Mucosa of rectum (tissue), 2 donors: ENCODE measurements at regions not wholly inside any gene's neighbourhood (a gene's known extent, or its start where the extent isn't known, plus 50 kb on each side); places are given as distances from the start of the nearest gene placed in this dataset.

Source experiments
- H3K27ac ChIP-seq, 2 donors: one replicate each; pipeline ENCODE4 v1.7.0; 2013; ENCODE audit warnings: inconsistent platforms in 2 of 2, low read depth in 2 of 2, low read length in 2 of 2
- H3K27me3 ChIP-seq, 2 donors: one replicate each; pipeline ENCODE4 v1.7.0; 2013; ENCODE audit warnings: low read length in 2 of 2; ENCODE audit not compliant: control insufficient read depth in 2 of 2, insufficient read depth in 2 of 2
- H3K36me3 ChIP-seq, 2 donors: one replicate each; pipeline ENCODE4 v1.7.0; 2013; ENCODE audit warnings: low read length in 2 of 2; ENCODE audit not compliant: control insufficient read depth in 2 of 2, insufficient read depth in 2 of 2
- H3K4me1 ChIP-seq, 2 donors: one replicate each; pipeline ENCODE4 v1.7.0; 2013; ENCODE audit warnings: low read length in 2 of 2, mild to moderate bottlenecking in 1 of 2; ENCODE audit not compliant: control insufficient read depth in 2 of 2, insufficient read depth in 2 of 2
- H3K4me3 ChIP-seq, 2 donors: one replicate each; pipeline ENCODE4 v1.7.0; 2013; ENCODE audit warnings: low read length in 2 of 2
- H3K9ac ChIP-seq, 2 donors: one replicate each; pipeline ENCODE4 v1.7.0; 2013; ENCODE audit warnings: low read length in 2 of 2, low read depth in 1 of 2, mild to moderate bottlenecking in 1 of 2
- H3K9me3 ChIP-seq, 2 donors: one replicate each; pipeline ENCODE4 v1.7.0; 2013; ENCODE audit warnings: low read length in 2 of 2; ENCODE audit not compliant: control insufficient read depth in 2 of 2
- donor health status: healthy.
- donor health status: Normal muscosa, but diverticular disease.

GRCh38 chr16:63066552-63066951 is 1030.3 kb upstream of the CDH8 start:
- no peaks in the 10 kb centered on the region for H3K27me3 ChIP-seq
- H3K4me1 ChIP-seq = no peaks in the 10 kb centered on the region
- H3K9ac ChIP-seq = no peak overlapping the region
- H3K9me3 ChIP-seq = peaks cover 0 to 3% of the 10 kb centered on the region in 2 donors
- no peaks in the 10 kb centered on the region for H3K36me3 ChIP-seq
- H3K4me3 ChIP-seq = no peak overlapping the region
- H3K27ac ChIP-seq = no peak overlapping the region

GRCh38 chr16:63061319-63061718 is 1025.1 kb upstream of the CDH8 start:
- Histone ChIP-seq H3K9me3 (peaks cover 0 to 3% of the 10 kb centered on the region in 2 donors), H3K36me3 (no peaks in the 10 kb centered on the region), H3K9ac (no peak overlapping the region), H3K27me3 (no peaks in the 10 kb centered on the region), H3K27ac (no peak overlapping the region), H3K4me1 (no peaks in the 10 kb centered on the region), H3K4me3 (no peak overlapping the region)

GRCh38 chr16:63059676-63060075 is 1023.4 kb upstream of the CDH8 start:
- H3K27me3 ChIP-seq = no peaks in the 10 kb centered on the region
- no peak overlapping the region for H3K27ac ChIP-seq
- no peak overlapping the region for H3K4me3 ChIP-seq
- H3K36me3 ChIP-seq = no peaks in the 10 kb centered on the region
- no peak overlapping the region for H3K9ac ChIP-seq
- H3K4me1 ChIP-seq = no peaks in the 10 kb centered on the region
- H3K9me3 ChIP-seq = no peaks in the 10 kb centered on the region

- Histone ChIP-seq H3K9me3 (no peaks in the 10 kb centered on the region), H3K36me3 (no peaks in the 10 kb centered on the region), H3K9ac (no peak overlapping the region), H3K27ac (no peak overlapping the region), H3K4me1 (no peaks in the 10 kb centered on the region), H3K27me3 (no peaks in the 10 kb centered on the region), H3K4me3 (no peak overlapping the region)
Measured at GRCh38 chr16:63057341-63057740, 1021.1 kb upstream of the CDH8 start.

GRCh38 chr16:63050391-63050790 is 1014.2 kb upstream of the CDH8 start:
- H3K9me3 ChIP-seq = peaks cover 0 to 2% of the 10 kb centered on the region in 2 donors
- H3K4me1 ChIP-seq = no peaks in the 10 kb centered on the region
- H3K9ac ChIP-seq = no peak overlapping the region
- H3K4me3 ChIP-seq = no peak overlapping the region
- H3K36me3 ChIP-seq = no peaks in the 10 kb centered on the region
- no peak overlapping the region for H3K27ac ChIP-seq
- H3K27me3 ChIP-seq = no peaks in the 10 kb centered on the region

- no peaks in the 10 kb centered on the region for H3K9me3 ChIP-seq
- no peak overlapping the region for H3K9ac ChIP-seq
- no peaks in the 10 kb centered on the region for H3K4me1 ChIP-seq
- H3K27me3 ChIP-seq = no peaks in the 10 kb centered on the region
- no peaks in the 10 kb centered on the region for H3K36me3 ChIP-seq
- no peak overlapping the region for H3K4me3 ChIP-seq
- H3K27ac ChIP-seq = no peak overlapping the region
Measured at GRCh38 chr16:63038397-63039106, 1002.3 kb upstream of the CDH8 start.

- Histone ChIP-seq H3K9ac (no peak overlapping the region), H3K27me3 (no peaks in the 10 kb centered on the region), H3K36me3 (no peaks in the 10 kb centered on the region), H3K4me1 (no peaks in the 10 kb centered on the region), H3K4me3 (no peak overlapping the region), H3K9me3 (no peaks in the 10 kb centered on the region), H3K27ac (no peak overlapping the region)
Measured at GRCh38 chr16:63037761-63038396, 1001.6 kb upstream of the CDH8 start.

GRCh38 chr16:63018581-63019223 is 982.5 kb upstream of the CDH8 start:
- no peaks in the 10 kb centered on the region for H3K27me3 ChIP-seq
- H3K36me3 ChIP-seq = no peaks in the 10 kb centered on the region
- no peak overlapping the region for H3K4me3 ChIP-seq
- no peaks in the 10 kb centered on the region for H3K9me3 ChIP-seq
- H3K4me1 ChIP-seq = no peaks in the 10 kb centered on the region
- no peak overlapping the region for H3K9ac ChIP-seq
- no peak overlapping the region for H3K27ac ChIP-seq

- Histone ChIP-seq H3K27me3 (no peaks in the 10 kb centered on the region), H3K27ac (no peak overlapping the region), H3K36me3 (no peaks in the 10 kb centered on the region), H3K4me1 (no peaks in the 10 kb centered on the region), H3K4me3 (no peak overlapping the region), H3K9me3 (peaks cover 0 to 3% of the 10 kb centered on the region in 2 donors), H3K9ac (no peak overlapping the region)
Measured at GRCh38 chr16:63008688-63009087, 972.5 kb upstream of the CDH8 start.

- no peaks in the 10 kb centered on the region for H3K27me3 ChIP-seq
- no peak overlapping the region for H3K4me3 ChIP-seq
- no peak overlapping the region for H3K9ac ChIP-seq
- peaks cover 0 to 3% of the 10 kb centered on the region in 2 donors for H3K9me3 ChIP-seq
- no peak overlapping the region for H3K27ac ChIP-seq
- H3K36me3 ChIP-seq = no peaks in the 10 kb centered on the region
- H3K4me1 ChIP-seq = no peaks in the 10 kb centered on the region
Measured at GRCh38 chr16:63005356-63005755, 969.1 kb upstream of the CDH8 start.
